ENCODE measurements at regions not wholly inside any gene's neighbourhood (a gene's known extent, or its start where the extent isn't known, plus 50 kb on each side); places are given as distances from the start of the nearest gene placed in this dataset.

GRCh38 chr20:7090811-7091210, 323.3 kb downstream of the BMP2 start:
- no peaks in the 10 kb centered on the region for H3K27me3 ChIP-seq (ENCODE audit: control insufficient read depth, insufficient read depth, low read length)
- no peak overlapping the region for H2BK20ac ChIP-seq (ENCODE audit: low read depth, low read length)
- no peak overlapping the region for H3K27ac ChIP-seq (ENCODE audit: insufficient read depth, low read length)
- H3K4me3 ChIP-seq (ENCODE audit: insufficient read depth, low read depth, low read length) = no peak overlapping the region
- BruUV-seq (replicated peaks) = no TSS peak
- no peak overlapping the region for H2AK9ac ChIP-seq (replicated peaks; ENCODE audit: low read depth, low read length, poor library complexity)
- H3K9me1 ChIP-seq (ENCODE audit: insufficient read depth, low read length) = no peaks in the 10 kb centered on the region
- no peak overlapping the region for H3K18ac ChIP-seq (ENCODE audit: low read depth, low read length)
- H3K9ac ChIP-seq (ENCODE audit: low read depth, low read length) = no peak overlapping the region
- no peak overlapping the region for H3K56ac ChIP-seq (ENCODE audit: extremely low read depth, insufficient read depth, low read length)
- no peak for ATAC-seq (ENCODE audit: low read depth)
- H3K4me1 ChIP-seq (ENCODE audit: control insufficient read depth, insufficient read depth, low read length) = no peaks in the 10 kb centered on the region
- no peak overlapping the region for H2BK120ac ChIP-seq (ENCODE audit: low read depth, low read length)
- no peak overlapping the region for H4K5ac ChIP-seq (ENCODE audit: low read depth, low read length)
- H3K36me3 ChIP-seq (ENCODE audit: control insufficient read depth, insufficient read depth, low read length) = no peaks in the 10 kb centered on the region
- H2BK15ac ChIP-seq (ENCODE audit: low read depth, low read length) = no peak overlapping the region
- CTCF ChIA-PET = no interaction called here
- no peak overlapping the region for H2AK5ac ChIP-seq (ENCODE audit: low read depth, low read length)
- H2BK5ac ChIP-seq (ENCODE audit: low read depth, low read length, poor library complexity, severe bottlenecking) = no peak overlapping the region
- H2AFZ ChIP-seq (replicated peaks; ENCODE audit: low read length, poor library complexity) = no peak overlapping the region
- intact Hi-C loops (cut with micrococcal nuclease) (no loop called here), dilution Hi-C loops (cut with HindIII; ENCODE audit: low sequenced_read_pairs, unreplicated experiment) (no loop called here), in situ Hi-C loops (cut with MboI; ENCODE audit: low sequenced_read_pairs) (no loop called here)
- no peaks in the 10 kb centered on the region for H3K79me1 ChIP-seq (ENCODE audit: low read depth in 1 of 2, low read length in 2 of 2)
- H3K4ac ChIP-seq (ENCODE audit: low read depth, low read length) = no peak overlapping the region
- no peaks in the 10 kb centered on the region for H3K9me3 ChIP-seq (ENCODE audit: control insufficient read depth, insufficient read depth, low read length)
- H3K14ac ChIP-seq (replicated peaks; ENCODE audit: low read depth, low read length) = no peak overlapping the region
- 0% methylated on average over 1 of the region's 4 CpGs; no CpG with 5 or more reads in 1 of the 2 experiments for WGBS, 2 experiments (ENCODE audit: extremely low coverage in 2 of 2, insufficient read length in 1 of 2)
- no peak overlapping the region for H4K91ac ChIP-seq (ENCODE audit: insufficient read depth, low read depth, low read length)
- POLR2A ChIA-PET (ENCODE audit: unreplicated experiment) = no interaction called here
- TF ChIP-seq MXI1 (IDR thresholded peaks at IDR 0.05; ENCODE audit: borderline replicate concordance, low read depth, low read length) (no peak), BHLHE40 (IDR thresholded peaks at IDR 0.05; ENCODE audit: low read depth, low read length) (no peak), RCOR1 (IDR thresholded peaks at IDR 0.05; ENCODE audit: insufficient replicate concordance, low read length) (no peak), NFE2L2 (IDR thresholded peaks at IDR 0.05; ENCODE audit: low read depth, low read length) (no peak), FOS (IDR thresholded peaks at IDR 0.05; ENCODE audit: low read depth, low read length) (no peak), MAFK (IDR thresholded peaks at IDR 0.05; ENCODE audit: low read depth, low read length) (no peak), CHD1 (IDR thresholded peaks at IDR 0.05; ENCODE audit: low read depth, low read length) (no peak), RAD21 (IDR thresholded peaks at IDR 0.05; ENCODE audit: low read length) (no peak), USF2 (IDR thresholded peaks at IDR 0.05; ENCODE audit: low read depth, low read length) (no peak), SMC3 (IDR thresholded peaks at IDR 0.05; ENCODE audit: low read depth, low read length) (no peak), RFX5 (IDR thresholded peaks at IDR 0.05; ENCODE audit: low read depth, low read length) (no peak), ELK1 (IDR thresholded peaks at IDR 0.05; ENCODE audit: borderline replicate concordance, low read depth, low read length) (no peak), POLR2A (IDR thresholded peaks at IDR 0.05; ENCODE audit: low read depth, low read length) (no peak), MAZ (IDR thresholded peaks at IDR 0.05; ENCODE audit: borderline replicate concordance, low read depth, low read length) (no peak), CTCF (conservative IDR thresholded peaks at IDR 0.05; ENCODE audit: low read depth, low read length) (no peak), CEBPB (IDR thresholded peaks at IDR 0.05; ENCODE audit: low read depth, low read length) (no peak)
- no peak for DNase-seq
- H3K23ac ChIP-seq (ENCODE audit: low read depth, low read length) = no peak overlapping the region
- no peak overlapping the region for H4K8ac ChIP-seq (ENCODE audit: low read depth in 2 of 2, low read length in 2 of 2)
- no peak overlapping the region for H3K4me2 ChIP-seq (ENCODE audit: low read depth, low read length)
- no peaks in the 10 kb centered on the region for H4K20me1 ChIP-seq (ENCODE audit: insufficient read depth, low read length)
